ENCODE measurements at regions not wholly inside any gene's neighbourhood (a gene's known extent, or its start where the extent isn't known, plus 50 kb on each side); places are given as distances from the start of the nearest gene placed in this dataset.

GRCh38 chr3:116871905-116872304 lies 162.3 kb downstream of the TUSC7 start:
- H3K27me3 ChIP-seq (ENCODE audit: control insufficient read depth in 1 of 2, insufficient read depth in 1 of 2, low read length in 2 of 2), result no peaks in the 10 kb centered on the region
- H2AK5ac ChIP-seq (ENCODE audit: low read length, severe bottlenecking), result no peak overlapping the region
- peaks cover 4% of the 10 kb centered on the region for H3K9me3 ChIP-seq (ENCODE audit: control insufficient read depth, low read length)
- no peaks in the 10 kb centered on the region for H3K36me3 ChIP-seq (ENCODE audit: control insufficient read depth in 1 of 2, insufficient read depth in 2 of 2, low read depth in 1 of 2, low read length in 2 of 2)
- H3K79me1 ChIP-seq (replicated peaks; ENCODE audit: low read length, poor library complexity, severe bottlenecking), result no peaks in the 10 kb centered on the region
- no peak overlapping the region for H3K4me3 ChIP-seq (ENCODE audit: insufficient read depth in 1 of 2, low read depth in 1 of 2, low read length in 2 of 2)
- H3K23ac ChIP-seq (ENCODE audit: low read length in 2 of 2), result no peak overlapping the region
- no peak overlapping the region for H2AFZ ChIP-seq (ENCODE audit: low read depth, low read length)
- no peaks in the 10 kb centered on the region for H3K4me1 ChIP-seq (ENCODE audit: control insufficient read depth, insufficient read depth, low read depth, low read length)
- no peak overlapping the region for H3K18ac ChIP-seq (ENCODE audit: low read depth in 1 of 2, low read length in 2 of 2)
- no peak overlapping the region for H2BK15ac ChIP-seq (ENCODE audit: low read depth, poor library complexity, severe bottlenecking)
- H4K8ac ChIP-seq (ENCODE audit: low read length), result no peak overlapping the region
- H3K4ac ChIP-seq (ENCODE audit: low read depth in 1 of 2, low read length in 2 of 2), result no peak overlapping the region
- H3K4me2 ChIP-seq (ENCODE audit: low read length, poor library complexity, severe bottlenecking), result no peak overlapping the region
- no peak overlapping the region for H3K9ac ChIP-seq (ENCODE audit: low read length)
- no peak overlapping the region for H2BK5ac ChIP-seq (ENCODE audit: low read depth, low read length, poor library complexity, severe bottlenecking)
- H3K27ac ChIP-seq (ENCODE audit: low read length, poor library complexity, severe bottlenecking), result no peak overlapping the region
- no peak overlapping the region for H2BK12ac ChIP-seq (ENCODE audit: low read length in 2 of 2)
- no peak for DNase-seq
- H3K14ac ChIP-seq (ENCODE audit: low read length in 2 of 2), result no peak overlapping the region
- H2BK120ac ChIP-seq (ENCODE audit: low read depth, low read length), result no peak overlapping the region
- WGBS, result no CpG with 5 or more reads among the region's 1 CpG
- H4K91ac ChIP-seq (ENCODE audit: low read length), result no peak overlapping the region

GRCh38 chr3:116872688-116873087 lies 163.1 kb downstream of the TUSC7 start:
- 91% methylated on average over 2 of the region's 2 CpGs for WGBS
- Histone ChIP-seq H2AK5ac (ENCODE audit: low read length, severe bottlenecking) (no peak overlapping the region), H4K8ac (ENCODE audit: low read length) (no peak overlapping the region), H3K36me3 (ENCODE audit: control insufficient read depth in 1 of 2, insufficient read depth in 2 of 2, low read depth in 1 of 2, low read length in 2 of 2) (no peaks in the 10 kb centered on the region), H3K79me1 (replicated peaks; ENCODE audit: low read length, poor library complexity, severe bottlenecking) (no peaks in the 10 kb centered on the region), H3K4ac (ENCODE audit: low read depth in 1 of 2, low read length in 2 of 2) (no peak overlapping the region), H3K23ac (ENCODE audit: low read length in 2 of 2) (no peak overlapping the region), H2BK15ac (ENCODE audit: low read depth, poor library complexity, severe bottlenecking) (no peak overlapping the region), H3K27ac (ENCODE audit: low read length, poor library complexity, severe bottlenecking) (no peak overlapping the region), H2BK12ac (ENCODE audit: low read length in 2 of 2) (no peak overlapping the region), H2BK120ac (ENCODE audit: low read depth, low read length) (no peak overlapping the region), H3K27me3 (ENCODE audit: control insufficient read depth in 1 of 2, insufficient read depth in 1 of 2, low read length in 2 of 2) (no peaks in the 10 kb centered on the region), H3K4me2 (ENCODE audit: low read length, poor library complexity, severe bottlenecking) (no peak overlapping the region), H3K14ac (ENCODE audit: low read length in 2 of 2) (no peak overlapping the region), H2BK5ac (ENCODE audit: low read depth, low read length, poor library complexity, severe bottlenecking) (no peak overlapping the region), H3K9me3 (ENCODE audit: control insufficient read depth, low read length) (peaks cover 4% of the 10 kb centered on the region), H3K4me3 (ENCODE audit: insufficient read depth in 1 of 2, low read depth in 1 of 2, low read length in 2 of 2) (no peak overlapping the region), H3K4me1 (ENCODE audit: control insufficient read depth, insufficient read depth, low read depth, low read length) (no peaks in the 10 kb centered on the region), H2AFZ (ENCODE audit: low read depth, low read length) (no peak overlapping the region), H3K18ac (ENCODE audit: low read depth in 1 of 2, low read length in 2 of 2) (no peak overlapping the region), H3K9ac (ENCODE audit: low read length) (no peak overlapping the region), H4K91ac (ENCODE audit: low read length) (no peak overlapping the region)
- no peak for DNase-seq

- no peaks in the 10 kb centered on the region for H3K79me1 ChIP-seq (replicated peaks; ENCODE audit: low read length, poor library complexity, severe bottlenecking)
- H3K27me3 ChIP-seq (ENCODE audit: control insufficient read depth in 1 of 2, insufficient read depth in 1 of 2, low read length in 2 of 2), result no peaks in the 10 kb centered on the region
- H3K23ac ChIP-seq (ENCODE audit: low read length in 2 of 2), result no peak overlapping the region
- no peak overlapping the region for H2AK5ac ChIP-seq (ENCODE audit: low read length, severe bottlenecking)
- H3K4me1 ChIP-seq (ENCODE audit: control insufficient read depth, insufficient read depth, low read depth, low read length), result no peaks in the 10 kb centered on the region
- no peak overlapping the region for H3K4me3 ChIP-seq (ENCODE audit: insufficient read depth in 1 of 2, low read depth in 1 of 2, low read length in 2 of 2)
- no peaks in the 10 kb centered on the region for H3K36me3 ChIP-seq (ENCODE audit: control insufficient read depth in 1 of 2, insufficient read depth in 2 of 2, low read depth in 1 of 2, low read length in 2 of 2)
- DNase-seq, result no peak
- no peak overlapping the region for H4K91ac ChIP-seq (ENCODE audit: low read length)
- no peak overlapping the region for H3K14ac ChIP-seq (ENCODE audit: low read length in 2 of 2)
- no peak overlapping the region for H2BK12ac ChIP-seq (ENCODE audit: low read length in 2 of 2)
- 80% methylated on average over 1 of the region's 3 CpGs for WGBS
- H3K9ac ChIP-seq (ENCODE audit: low read length), result no peak overlapping the region
- no peak overlapping the region for H4K8ac ChIP-seq (ENCODE audit: low read length)
- no peak overlapping the region for H2AFZ ChIP-seq (ENCODE audit: low read depth, low read length)
- H2BK5ac ChIP-seq (ENCODE audit: low read depth, low read length, poor library complexity, severe bottlenecking), result no peak overlapping the region
- H2BK15ac ChIP-seq (ENCODE audit: low read depth, poor library complexity, severe bottlenecking), result no peak overlapping the region
- no peak overlapping the region for H2BK120ac ChIP-seq (ENCODE audit: low read depth, low read length)
- no peak overlapping the region for H3K4me2 ChIP-seq (ENCODE audit: low read length, poor library complexity, severe bottlenecking)
- no peak overlapping the region for H3K18ac ChIP-seq (ENCODE audit: low read depth in 1 of 2, low read length in 2 of 2)
- H3K9me3 ChIP-seq (ENCODE audit: control insufficient read depth, low read length), result peaks cover 4% of the 10 kb centered on the region
- H3K27ac ChIP-seq (ENCODE audit: low read length, poor library complexity, severe bottlenecking), result no peak overlapping the region
- H3K4ac ChIP-seq (ENCODE audit: low read depth in 1 of 2, low read length in 2 of 2), result no peak overlapping the region
These were observed 163.6 kb downstream of the TUSC7 start for GRCh38 chr3:116873142-116873541.

- no peak overlapping the region for H3K9ac ChIP-seq (ENCODE audit: low read length)
- H4K91ac ChIP-seq (ENCODE audit: low read length), result no peak overlapping the region
- no peaks in the 10 kb centered on the region for H3K27me3 ChIP-seq (ENCODE audit: control insufficient read depth in 1 of 2, insufficient read depth in 1 of 2, low read length in 2 of 2)
- no peak overlapping the region for H2BK120ac ChIP-seq (ENCODE audit: low read depth, low read length)
- no peak overlapping the region for H3K18ac ChIP-seq (ENCODE audit: low read depth in 1 of 2, low read length in 2 of 2)
- H3K9me3 ChIP-seq (ENCODE audit: control insufficient read depth, low read length), result peaks cover 4% of the 10 kb centered on the region
- H2AK5ac ChIP-seq (ENCODE audit: low read length, severe bottlenecking), result no peak overlapping the region
- H3K4ac ChIP-seq (ENCODE audit: low read depth in 1 of 2, low read length in 2 of 2), result no peak overlapping the region
- no peak overlapping the region for H3K4me2 ChIP-seq (ENCODE audit: low read length, poor library complexity, severe bottlenecking)
- H2BK15ac ChIP-seq (ENCODE audit: low read depth, poor library complexity, severe bottlenecking), result no peak overlapping the region
- no peak overlapping the region for H3K14ac ChIP-seq (ENCODE audit: low read length in 2 of 2)
- H3K4me3 ChIP-seq (ENCODE audit: insufficient read depth in 1 of 2, low read depth in 1 of 2, low read length in 2 of 2), result no peak overlapping the region
- 99% methylated on average over 3 of the region's 3 CpGs for WGBS
- no peak overlapping the region for H2AFZ ChIP-seq (ENCODE audit: low read depth, low read length)
- no peak overlapping the region for H3K23ac ChIP-seq (ENCODE audit: low read length in 2 of 2)
- no peak overlapping the region for H2BK12ac ChIP-seq (ENCODE audit: low read length in 2 of 2)
- no peaks in the 10 kb centered on the region for H3K79me1 ChIP-seq (replicated peaks; ENCODE audit: low read length, poor library complexity, severe bottlenecking)
- H2BK5ac ChIP-seq (ENCODE audit: low read depth, low read length, poor library complexity, severe bottlenecking), result no peak overlapping the region
- H3K36me3 ChIP-seq (ENCODE audit: control insufficient read depth in 1 of 2, insufficient read depth in 2 of 2, low read depth in 1 of 2, low read length in 2 of 2), result no peaks in the 10 kb centered on the region
- no peak for DNase-seq
- H3K27ac ChIP-seq (ENCODE audit: low read length, poor library complexity, severe bottlenecking), result no peak overlapping the region
- H4K8ac ChIP-seq (ENCODE audit: low read length), result no peak overlapping the region
- no peaks in the 10 kb centered on the region for H3K4me1 ChIP-seq (ENCODE audit: control insufficient read depth, insufficient read depth, low read depth, low read length)
These were observed 168.4 kb downstream of the TUSC7 start for GRCh38 chr3:116877968-116878367.

Data from mesenchymal stem cell (in vitro differentiated cells and primary cell).